GM18520 (cell line): ENCODE measurements at regions not wholly inside any gene's neighbourhood (a gene's known extent, or its start where the extent isn't known, plus 50 kb on each side); places are given as distances from the start of the nearest gene placed in this dataset.

ENCODE experiments used
- ATAC-seq: cut with Tn5 transposase; IDR thresholded peaks from one replicate; pipeline ENCODE4 v1.9.1; 2021; ENCODE audit not compliant: unreplicated experiment

DNA sequence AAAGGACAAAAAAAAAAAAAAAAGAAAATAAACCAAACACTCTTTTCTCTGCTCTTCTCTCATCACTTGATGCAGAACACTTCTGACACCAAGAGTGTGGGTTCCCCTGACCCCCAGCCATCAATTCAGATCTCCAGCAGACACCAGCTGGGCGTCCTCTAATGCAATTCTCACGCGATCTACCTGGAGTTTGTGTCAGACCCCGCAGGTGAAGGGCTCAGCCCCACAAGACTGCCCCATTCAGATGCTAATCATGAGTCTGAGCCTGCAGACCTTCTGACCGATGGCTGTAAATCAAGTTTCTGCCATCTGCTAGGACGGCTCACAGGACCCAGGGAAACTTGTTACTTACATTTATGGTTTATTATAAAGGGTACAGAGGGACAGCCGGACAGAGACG, 133.6 kb upstream of the C1orf174 start:
- ATAC-seq, result no peak

DNA sequence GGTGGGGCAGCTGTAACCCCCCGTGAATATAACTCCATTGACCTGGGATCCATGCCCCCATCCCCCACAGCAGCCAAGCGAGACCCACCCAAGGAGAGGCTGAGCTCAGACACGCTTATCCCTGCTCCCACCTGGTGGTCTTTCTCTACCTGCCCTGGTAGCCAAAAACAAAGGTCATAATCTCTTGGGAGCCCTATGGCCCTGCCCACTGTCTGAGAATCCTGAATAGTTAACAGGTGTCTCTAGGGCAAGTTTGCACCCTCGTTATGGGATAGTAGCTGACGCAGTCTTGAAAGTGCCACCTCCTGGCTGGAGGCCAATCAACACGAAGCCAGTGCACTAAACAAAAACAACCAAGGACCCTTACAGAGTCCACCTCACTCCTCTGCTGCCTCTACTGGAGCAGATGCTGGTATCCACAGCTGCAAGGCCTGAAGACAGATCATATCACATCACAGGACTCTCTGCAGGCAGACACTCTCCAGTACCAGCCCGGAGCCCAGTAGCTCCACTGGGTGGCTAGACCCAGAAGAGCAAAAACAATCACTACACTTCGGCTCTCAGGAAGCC, 134.3 kb upstream of the C1orf174 start:
- no peak for ATAC-seq

DNA sequence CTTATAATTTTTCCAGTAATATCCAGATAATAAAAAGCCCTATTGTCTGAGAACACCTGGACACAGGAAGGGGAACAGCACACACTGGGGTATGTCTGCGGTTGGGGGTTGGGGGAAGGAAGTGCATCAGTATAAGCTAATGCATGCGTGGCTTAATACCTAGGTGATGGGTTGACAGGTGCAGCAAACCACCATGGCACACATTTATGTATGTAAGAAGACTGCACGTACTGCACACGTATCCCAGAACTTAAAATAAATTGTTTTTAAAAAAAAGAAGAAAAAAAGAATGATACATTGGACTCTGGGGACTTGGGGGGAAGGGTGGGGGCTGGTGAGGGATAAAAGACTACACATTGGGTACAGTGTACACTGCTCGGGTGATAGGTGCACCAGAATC, 144.9 kb upstream of the C1orf174 start:
- ATAC-seq, result no peak

DNA sequence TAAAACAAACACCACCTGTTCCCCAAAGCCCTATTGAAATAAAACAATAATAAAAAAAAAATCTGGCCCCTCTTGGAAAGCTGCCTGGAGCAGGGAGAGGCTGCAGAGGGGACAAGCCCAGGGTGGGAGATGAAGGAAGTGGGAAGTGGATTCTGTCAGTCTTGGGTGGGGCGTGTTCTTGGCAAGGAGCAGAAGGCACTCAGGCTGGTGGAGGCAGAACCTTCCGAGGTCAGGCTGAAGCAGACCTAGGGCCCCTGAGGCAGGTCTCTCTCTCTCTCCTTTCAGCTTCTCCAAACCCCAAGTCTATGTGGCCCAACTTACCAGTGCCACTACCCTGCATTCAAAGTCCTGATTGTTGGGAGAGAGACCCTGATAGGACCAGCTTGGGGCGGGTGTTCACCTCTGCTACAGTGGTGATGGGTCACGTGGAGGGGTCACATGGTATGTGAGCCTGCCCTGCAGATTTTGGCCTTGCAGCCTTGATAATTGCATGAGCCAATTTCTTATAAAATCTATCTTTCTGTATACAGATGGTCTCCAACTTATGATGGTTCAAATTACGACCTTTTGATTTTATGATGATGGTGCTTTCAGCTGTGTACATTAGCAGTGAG, 145.4 kb upstream of the C1orf174 start:
- no peak for ATAC-seq

DNA sequence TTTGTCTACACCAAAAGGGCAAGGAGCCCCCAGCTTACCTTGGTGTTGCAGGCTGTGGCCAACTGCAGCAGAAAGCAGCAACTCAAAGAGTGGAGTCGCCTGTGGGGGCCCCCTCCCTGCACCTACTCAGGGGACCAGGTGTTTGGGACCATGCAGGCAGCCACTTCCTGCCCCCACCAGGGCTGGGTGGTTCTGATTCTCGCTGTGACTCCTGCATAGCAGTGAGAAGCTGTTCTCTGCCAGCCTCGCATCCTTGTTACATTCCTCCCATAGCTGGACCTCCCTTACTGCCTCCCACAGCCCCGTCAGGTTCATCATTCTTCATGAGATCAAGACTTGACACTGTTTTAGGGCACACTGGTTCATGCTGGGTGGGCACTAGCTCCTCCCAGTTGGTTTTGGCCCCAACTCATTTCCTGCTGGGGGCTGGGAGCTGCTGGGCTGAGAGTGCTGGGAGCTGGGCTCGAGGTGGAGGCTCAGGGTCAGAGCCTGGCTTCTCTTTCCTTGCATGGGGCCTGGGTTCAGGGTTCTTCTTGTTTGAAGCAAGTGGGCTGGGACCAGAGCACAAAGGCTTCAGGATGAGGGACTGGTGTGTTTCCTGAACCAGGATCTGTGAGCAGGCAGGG, 146.9 kb upstream of the C1orf174 start:
- no peak for ATAC-seq

DNA sequence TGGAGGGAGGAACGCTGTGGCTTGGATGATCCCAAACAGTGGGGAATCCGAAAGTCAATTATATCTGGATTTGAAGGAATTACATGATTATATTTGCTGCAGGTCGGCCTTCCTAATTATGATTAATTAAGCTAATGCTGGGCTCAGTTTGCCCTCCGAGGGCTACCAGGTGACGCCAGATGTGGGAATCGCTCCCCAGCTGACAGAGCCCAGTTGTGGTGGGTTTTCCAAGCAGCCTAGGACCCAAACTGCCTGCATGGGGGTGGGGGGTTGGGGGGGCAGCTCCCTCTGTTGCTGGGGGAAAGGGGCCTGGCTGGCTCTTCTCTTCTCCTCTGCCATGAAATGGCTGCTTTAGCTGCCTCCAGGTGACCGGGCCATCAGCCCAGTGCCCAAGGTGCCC, 147.6 kb upstream of the C1orf174 start:
- ATAC-seq, result no peak

DNA sequence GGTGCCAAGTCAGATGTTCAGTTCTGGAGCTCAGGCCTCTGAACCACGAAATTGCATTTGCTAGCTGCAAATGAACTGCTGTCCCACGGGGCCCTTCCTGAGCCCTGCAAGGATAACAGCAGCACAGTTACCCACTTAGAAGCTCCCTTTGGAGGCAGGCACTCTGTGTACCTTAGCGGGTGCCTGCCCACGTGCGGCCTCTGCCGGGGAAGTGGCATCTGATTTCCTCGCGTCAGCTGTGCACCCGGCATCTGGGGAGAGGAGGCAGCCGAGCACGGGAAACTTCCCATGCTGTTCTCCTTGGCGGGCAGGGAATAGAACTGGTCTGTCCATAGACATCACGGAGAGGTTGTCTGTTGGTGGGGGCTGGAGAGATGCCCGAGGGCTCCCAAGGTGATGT, 148.0 kb upstream of the C1orf174 start:
- no peak for ATAC-seq

DNA sequence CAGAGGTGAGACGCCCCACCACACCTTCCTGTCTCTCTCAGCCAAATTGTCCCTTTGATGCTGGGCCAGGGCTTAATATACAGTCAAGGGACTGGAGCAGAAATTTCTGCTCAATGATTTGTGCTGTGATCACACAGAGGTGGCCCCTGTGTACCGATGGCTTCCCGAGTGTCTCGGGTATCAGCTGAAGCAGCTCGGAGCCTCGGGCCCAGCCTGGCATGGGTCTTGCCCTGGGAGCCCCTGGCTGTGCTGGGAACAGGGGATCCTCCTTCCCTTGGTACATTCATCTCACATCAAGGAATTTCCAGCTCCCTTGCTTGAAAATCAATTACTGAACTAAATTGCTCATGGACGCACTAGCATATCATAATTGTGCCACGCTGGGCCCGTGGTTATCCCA, 148.8 kb upstream of the C1orf174 start:
- no peak for ATAC-seq

DNA sequence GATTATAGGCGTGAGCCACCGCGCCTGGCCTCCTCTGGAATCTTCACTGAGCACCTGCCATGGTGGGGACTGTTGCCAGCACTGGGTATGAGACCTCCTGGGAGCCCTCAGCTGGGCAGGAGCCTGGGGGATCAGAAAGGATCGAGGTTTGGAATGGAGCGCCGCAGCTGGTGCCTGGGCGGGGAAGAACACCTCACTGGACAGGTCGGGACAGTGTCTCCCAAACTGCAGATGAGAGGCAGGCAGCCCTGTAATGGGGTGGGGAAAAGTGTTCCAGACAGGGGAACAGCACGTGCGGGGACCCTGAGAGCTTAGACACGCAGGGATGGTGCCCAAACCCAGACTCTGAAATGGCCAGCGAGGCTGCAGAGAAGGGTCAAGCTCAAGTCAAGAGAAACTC, 150.9 kb upstream of the C1orf174 start:
- ATAC-seq, result no peak

DNA sequence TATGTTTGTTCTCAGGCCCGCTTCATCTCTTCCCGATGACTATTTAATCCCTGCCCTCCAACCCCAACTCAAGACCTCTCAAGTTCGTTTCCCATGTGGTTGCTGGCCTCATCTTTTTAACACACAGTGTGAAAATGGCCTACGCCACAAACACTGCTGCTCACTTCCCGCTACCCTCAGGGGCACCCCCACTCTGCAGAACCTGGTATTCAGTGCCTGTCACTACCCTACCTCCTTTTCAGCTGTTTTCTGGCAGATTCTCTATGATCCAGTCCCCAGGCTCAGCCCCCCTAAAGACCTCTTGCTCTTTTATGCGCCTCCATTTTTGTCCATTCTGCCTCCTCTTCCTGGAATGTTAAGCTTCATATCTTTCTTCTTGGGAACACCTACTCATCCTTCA, 152.6 kb upstream of the C1orf174 start:
- no peak for ATAC-seq

DNA sequence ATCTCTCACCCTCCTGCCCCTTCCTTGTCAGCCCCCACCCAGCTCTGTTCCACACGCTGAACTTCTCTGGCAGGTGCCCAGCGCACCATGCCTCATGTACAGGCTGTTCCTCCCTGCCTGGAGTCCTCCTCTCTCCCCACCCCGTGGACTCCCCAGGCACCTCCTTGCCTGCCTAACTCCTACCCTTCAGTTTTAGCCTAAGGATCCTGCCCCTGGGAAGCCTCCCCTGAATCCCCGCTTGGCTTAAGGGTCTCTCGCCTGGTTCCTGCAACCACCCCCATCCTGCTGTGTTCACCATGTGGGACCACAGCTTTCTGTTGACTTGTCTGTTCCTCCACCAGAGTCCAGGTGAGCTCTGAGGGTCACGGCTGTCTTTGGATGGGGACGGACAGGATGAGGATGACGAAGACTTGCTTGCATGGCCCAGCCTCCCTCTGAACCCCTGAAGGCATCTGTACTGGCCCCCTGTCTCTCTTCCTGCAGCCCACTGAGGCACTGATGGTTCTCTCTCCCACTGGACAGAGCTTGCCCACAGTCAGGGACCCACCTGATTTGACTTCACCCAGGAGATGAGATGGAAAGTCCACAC, 153.2 kb upstream of the C1orf174 start:
- no peak for ATAC-seq

DNA sequence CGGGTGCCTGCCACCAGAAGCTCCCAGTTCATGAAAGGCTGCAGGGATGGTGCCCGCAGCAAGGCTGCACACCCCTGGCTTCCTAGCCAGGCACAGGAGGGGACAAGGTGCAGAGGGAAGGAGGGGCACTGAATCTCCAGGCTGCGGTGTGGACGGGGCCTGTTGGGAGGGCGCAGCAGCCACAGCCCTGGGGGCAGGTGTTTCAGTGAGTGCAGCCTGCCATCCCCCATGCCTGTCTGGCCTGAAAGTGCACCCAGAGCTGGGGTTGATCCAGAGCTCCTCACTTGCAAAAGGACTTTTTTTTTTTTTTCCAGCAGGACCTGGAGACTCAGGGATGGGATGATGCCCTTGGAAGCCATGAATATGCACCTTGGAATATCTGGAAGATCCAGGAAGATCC, 153.7 kb upstream of the C1orf174 start:
- ATAC-seq, result no peak

DNA sequence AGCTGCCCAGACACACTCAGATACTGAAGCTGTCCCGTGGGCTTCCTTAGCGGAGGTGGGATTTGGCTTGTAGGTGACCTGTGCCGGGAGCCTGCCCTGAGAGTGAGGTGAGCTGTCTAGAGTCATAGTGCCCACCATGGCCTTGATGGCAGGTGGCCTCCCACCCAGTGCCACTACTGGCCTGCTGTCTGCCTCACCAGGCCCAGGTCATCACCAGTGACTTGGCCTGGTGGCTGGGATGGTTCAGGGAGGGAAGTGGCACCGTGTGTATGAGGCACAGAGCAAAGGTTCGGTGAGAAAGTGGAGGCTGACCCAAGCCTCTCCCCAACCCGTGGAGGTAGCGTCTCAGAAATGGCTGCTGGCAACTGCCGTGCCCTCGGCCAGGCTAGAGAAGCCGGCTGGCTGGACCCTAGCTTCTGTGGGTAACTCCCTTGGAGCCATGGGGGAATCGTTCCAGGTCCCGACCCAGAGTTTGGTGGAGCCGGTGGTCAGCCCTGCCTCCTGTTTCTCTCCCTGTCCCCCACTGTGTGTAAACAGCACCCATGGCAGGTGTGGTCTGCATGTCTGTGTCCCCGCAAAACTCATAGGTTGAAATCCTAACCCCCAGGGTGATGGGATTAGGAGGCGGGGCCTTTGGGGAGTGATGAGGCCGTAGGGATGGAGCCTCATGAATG, 155.4 kb upstream of the C1orf174 start:
- ATAC-seq, result no peak

DNA sequence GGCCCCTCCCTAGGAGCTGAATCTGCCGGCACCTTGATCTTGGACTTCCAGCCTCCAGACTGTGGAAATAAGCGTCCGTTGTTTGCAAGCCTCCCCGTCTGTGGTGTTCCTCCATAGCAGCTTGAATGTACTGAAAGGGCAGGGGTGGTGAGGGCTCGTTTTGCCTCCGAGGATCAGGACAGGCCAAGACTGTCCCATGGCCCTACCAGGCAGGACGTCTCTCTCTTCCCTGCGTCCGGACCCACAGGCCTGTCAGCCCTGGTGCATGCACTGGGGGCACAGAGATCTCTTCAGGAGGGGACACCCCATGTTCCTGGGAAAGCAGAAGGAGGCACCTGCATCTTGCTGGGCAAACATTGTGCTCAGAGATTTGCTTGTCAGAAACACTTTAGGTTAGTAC, 156.3 kb upstream of the C1orf174 start:
- ATAC-seq, result no peak

DNA sequence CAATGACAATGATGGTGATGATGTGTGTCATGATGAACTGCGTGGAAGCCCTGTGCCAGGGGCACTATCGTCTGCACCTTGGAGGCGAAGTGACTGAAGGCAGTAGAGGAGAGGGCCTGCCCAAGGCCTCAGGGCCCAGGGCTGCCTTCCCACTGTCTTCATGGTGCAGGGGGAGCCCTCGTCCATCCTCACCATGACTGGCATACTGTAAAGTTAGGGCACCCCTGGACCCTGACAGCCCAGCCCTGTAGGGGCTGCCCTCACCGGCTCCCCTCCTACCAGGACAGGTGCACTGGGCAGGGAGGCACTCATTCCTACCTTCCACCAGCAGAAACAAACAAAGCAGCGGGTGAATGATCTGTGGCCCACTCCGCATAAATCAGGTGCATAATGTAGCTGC, 156.9 kb upstream of the C1orf174 start:
- ATAC-seq, result no peak

DNA sequence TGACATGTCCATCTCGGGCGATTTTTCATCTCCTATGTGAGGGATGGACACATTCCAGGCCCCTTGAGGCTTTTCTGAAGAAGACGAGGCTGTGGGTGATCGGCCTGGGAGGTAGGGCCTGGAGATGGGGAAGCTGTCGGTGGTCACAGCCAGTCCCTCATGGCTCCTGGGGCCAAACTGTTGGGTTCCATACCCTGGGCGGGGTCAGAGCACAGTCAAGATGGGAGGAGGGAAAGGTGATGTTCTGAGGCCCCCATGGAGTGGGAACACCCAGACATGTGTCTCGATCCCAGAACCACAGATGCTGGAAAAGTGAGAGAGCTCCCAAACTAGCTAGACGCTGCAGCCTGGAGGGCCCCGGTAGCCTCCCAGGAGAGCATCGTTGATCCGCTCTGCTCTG, 157.5 kb upstream of the C1orf174 start:
- ATAC-seq, result no peak

DNA sequence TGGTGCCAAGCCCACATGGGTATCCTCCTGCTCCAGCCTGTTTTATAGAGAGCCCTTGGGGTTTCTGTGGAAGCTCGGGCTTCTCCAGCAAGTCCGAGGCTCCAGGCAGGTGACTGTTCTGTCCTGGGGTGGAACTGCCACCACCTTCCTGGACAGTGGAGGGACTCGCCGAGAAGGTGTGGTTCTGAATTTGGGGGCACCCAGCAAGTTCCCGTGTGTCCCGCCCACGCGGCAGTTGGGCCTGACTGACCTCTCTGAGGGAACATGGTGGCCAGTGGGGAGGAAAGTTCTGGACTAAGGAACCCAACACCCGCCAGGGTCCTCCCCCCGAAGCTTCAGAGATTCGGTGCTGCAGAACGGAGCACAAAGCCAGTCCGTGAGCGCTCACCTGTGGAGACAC, 158.1 kb upstream of the C1orf174 start:
- ATAC-seq, result no peak

DNA sequence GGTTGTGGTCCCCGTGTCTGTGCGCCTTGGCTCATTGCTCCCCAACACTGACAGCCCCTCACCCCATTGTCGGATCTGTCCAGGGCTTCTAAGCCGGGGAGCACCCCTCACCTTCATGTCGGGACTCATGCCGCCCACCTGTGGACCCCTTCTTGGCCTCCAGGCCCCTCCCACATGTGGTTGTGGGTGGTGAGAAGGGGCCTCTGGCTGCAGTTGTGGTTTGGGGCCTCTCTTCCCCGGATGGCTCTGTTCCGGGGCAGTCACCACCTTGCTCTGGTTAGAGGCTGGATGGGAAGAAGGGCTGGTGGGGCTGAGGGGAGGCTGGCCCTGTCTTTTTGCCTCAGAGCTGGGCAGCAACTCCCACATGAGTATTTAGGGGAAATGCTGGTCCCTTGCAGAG, 158.6 kb upstream of the C1orf174 start:
- ATAC-seq, result no peak

DNA sequence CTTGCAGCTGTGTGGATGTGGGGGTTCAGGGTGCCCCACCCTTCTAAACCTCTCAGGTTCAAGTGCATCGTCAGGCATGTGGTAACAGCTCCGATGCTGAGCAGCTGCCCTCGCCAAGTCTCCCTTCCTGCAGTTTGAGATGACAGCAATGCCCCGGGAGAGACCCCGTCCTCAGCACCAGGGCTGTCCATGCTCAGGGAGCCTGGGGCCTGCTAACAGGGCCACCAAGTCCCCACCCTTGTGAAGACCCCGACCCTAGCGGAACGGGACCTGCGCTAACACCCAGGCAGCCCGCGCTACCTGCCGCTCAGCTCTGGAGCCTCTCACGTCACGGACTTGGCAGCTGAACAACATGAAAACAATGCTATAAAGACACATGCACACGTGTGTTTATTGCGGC, 159.2 kb upstream of the C1orf174 start:
- no peak for ATAC-seq

DNA sequence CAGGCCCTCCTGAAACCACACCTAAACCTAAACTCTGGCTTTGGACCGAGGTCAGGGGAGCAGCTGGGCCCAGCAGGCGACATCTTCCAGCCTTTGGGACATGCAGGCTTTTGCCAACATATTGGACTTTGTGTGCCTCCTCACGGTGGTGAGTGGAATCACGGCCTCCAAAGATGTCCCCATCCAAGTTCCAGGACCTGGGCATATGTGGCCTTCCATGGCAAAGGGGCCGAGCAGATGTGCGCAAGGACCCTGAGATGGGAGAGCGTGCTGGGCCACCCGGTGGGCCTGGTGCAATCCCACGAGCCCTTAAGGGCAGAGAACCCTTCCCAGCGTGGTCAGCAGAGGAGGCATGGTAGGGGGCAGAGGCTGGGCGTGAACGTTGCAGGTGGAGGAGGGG, 160.8 kb upstream of the C1orf174 start:
- no peak for ATAC-seq

DNA sequence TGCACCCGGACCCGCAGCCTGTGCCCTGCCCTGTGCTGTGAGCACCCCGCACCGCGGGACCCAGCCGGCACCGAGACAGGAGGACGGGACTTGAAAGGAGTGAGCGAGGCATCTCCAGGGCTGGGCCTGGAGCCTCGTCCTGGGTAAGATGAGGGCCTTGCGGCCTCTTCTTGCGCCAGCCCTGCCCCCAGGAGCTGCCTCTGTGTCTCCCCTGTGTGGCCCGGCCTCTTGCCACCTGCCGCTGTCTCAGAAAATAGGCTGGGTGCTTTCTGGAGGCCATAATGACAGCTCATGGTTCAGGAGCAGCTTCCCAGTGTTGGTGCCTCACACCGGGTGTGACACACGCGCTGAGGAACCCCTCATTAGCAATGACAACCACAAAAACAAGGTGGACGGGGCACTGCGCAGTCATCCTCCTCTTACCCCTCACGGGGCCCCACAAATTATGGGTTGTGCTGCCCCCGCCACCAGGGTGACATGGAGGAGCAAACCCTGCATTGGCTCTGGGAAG, 161.5 kb upstream of the C1orf174 start:
- no peak for ATAC-seq

DNA sequence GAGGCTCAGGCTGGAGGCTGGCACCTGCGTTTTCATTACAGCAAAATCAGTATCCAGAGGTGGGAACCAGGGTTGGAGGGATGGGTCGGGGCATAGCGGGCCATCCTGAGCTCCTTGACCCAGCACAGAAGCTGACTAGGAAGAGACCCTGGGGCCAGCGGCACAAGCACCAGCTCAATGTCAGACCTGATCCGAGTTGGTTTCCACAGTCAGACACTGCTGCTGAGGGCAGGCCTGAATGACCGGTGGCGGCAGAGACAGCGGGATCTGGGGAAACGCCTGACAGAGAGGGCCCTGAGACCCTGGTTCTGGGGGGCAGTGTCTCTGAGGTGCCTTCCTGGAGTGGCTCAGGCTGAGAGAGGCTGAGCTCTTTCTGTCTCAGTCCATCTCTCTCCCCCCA, 162.0 kb upstream of the C1orf174 start:
- no peak for ATAC-seq
